ENCODE measurements at regions not wholly inside any gene's neighbourhood (a gene's known extent, or its start where the extent isn't known, plus 50 kb on each side); places are given as distances from the start of the nearest gene placed in this dataset.
"Not testable (repeated sequence)": the region's sequence is repeated elsewhere in the genome, so short reads cannot be mapped to it uniquely, and the experiment has no call there.

- Histone ChIP-seq H3K9me3 (ENCODE audit: control insufficient read depth in 4 of 4, insufficient read depth in 3 of 4, low read length in 3 of 4) (peaks cover 43 to 92% (median 68%) of the 10 kb centered on the region in 4 donors), H3K4me1 (ENCODE audit: control insufficient read depth in 5 of 5, insufficient read depth in 5 of 5, low read length in 5 of 5) (no peaks in the 10 kb centered on the region), H3K36me3 (ENCODE audit: control insufficient read depth in 4 of 4, insufficient read depth in 4 of 4, low read length in 4 of 4) (no peaks in the 10 kb centered on the region), H3K27me3 (ENCODE audit: control insufficient read depth in 3 of 3, insufficient read depth in 3 of 3, low read length in 2 of 3) (no peaks in the 10 kb centered on the region), H3K4me3 (no peak overlapping the region), H3K9ac (ENCODE audit: insufficient read depth in 1 of 2, low read length in 2 of 2) (no peak overlapping the region), H3K27ac (ENCODE audit: low read depth in 1 of 2, low read length in 1 of 2) (no peak overlapping the region)
- WGBS, 2 donors, result 55 to 56% methylated on average over 4 of the region's 4 CpGs
- TF ChIP-seq CTCF (IDR thresholded peaks at IDR 0.05; ENCODE audit: control extremely low read depth, extremely low read depth), result no peak
- DNase-seq (no peak), ATAC-seq (ENCODE audit: insufficient read depth, low FRiP score) (no peak)
Measured at GRCh38 chr21:7947422-7947821, 2574.0 kb upstream of the TPTE start.

- DNase-seq; H3K4me1 ChIP-seq (ENCODE audit: control insufficient read depth in 5 of 5, insufficient read depth in 5 of 5, low read length in 5 of 5); H3K27me3 ChIP-seq (ENCODE audit: control insufficient read depth in 3 of 3, insufficient read depth in 3 of 3, low read length in 2 of 3); ATAC-seq (ENCODE audit: insufficient read depth, low FRiP score); H3K4me3 ChIP-seq; H3K9ac ChIP-seq (ENCODE audit: insufficient read depth in 1 of 2, low read length in 2 of 2); H3K27ac ChIP-seq (ENCODE audit: low read depth in 1 of 2, low read length in 1 of 2); H3K36me3 ChIP-seq (ENCODE audit: control insufficient read depth in 4 of 4, insufficient read depth in 4 of 4, low read length in 4 of 4): not testable (repeated sequence)
- H3K9me3 ChIP-seq (ENCODE audit: control insufficient read depth in 4 of 4, insufficient read depth in 3 of 4, low read length in 3 of 4), result peaks cover 45 to 92% (median 71%) of the 10 kb centered on the region in 4 donors
- 74 to 77% methylated on average over 7 of the region's 7 CpGs for WGBS, 2 donors
Measured at GRCh38 chr21:7948727-7949126, 2572.7 kb upstream of the TPTE start.

- not testable (repeated sequence) for H3K36me3 ChIP-seq (ENCODE audit: control insufficient read depth in 4 of 4, insufficient read depth in 4 of 4, low read length in 4 of 4); DNase-seq; H3K27me3 ChIP-seq (ENCODE audit: control insufficient read depth in 3 of 3, insufficient read depth in 3 of 3, low read length in 2 of 3); H3K9ac ChIP-seq (ENCODE audit: insufficient read depth in 1 of 2, low read length in 2 of 2); H3K4me1 ChIP-seq (ENCODE audit: control insufficient read depth in 5 of 5, insufficient read depth in 5 of 5, low read length in 5 of 5); H3K27ac ChIP-seq (ENCODE audit: low read depth in 1 of 2, low read length in 1 of 2); ATAC-seq (ENCODE audit: insufficient read depth, low FRiP score); H3K4me3 ChIP-seq
- peaks cover 45 to 94% (median 71%) of the 10 kb centered on the region in 4 donors for H3K9me3 ChIP-seq (ENCODE audit: control insufficient read depth in 4 of 4, insufficient read depth in 3 of 4, low read length in 3 of 4)
- 41 to 48% methylated on average over 6 of the region's 6 CpGs for WGBS, 2 donors
Measured at GRCh38 chr21:7949882-7950281, 2571.5 kb upstream of the TPTE start.

- H3K9me3 ChIP-seq (ENCODE audit: control insufficient read depth in 4 of 4, insufficient read depth in 3 of 4, low read length in 3 of 4), result peaks cover 52 to 97% (median 59%) of the 10 kb centered on the region in 4 donors
- peak overlapping the region; percentile 3 for H3K4me3 ChIP-seq
Measured at GRCh38 chr21:7951854-7952519, 2569.4 kb upstream of the TPTE start.

More at GRCh38 chr21:7951854-7952519, 2569.4 kb upstream of the TPTE start:
- Histone ChIP-seq H3K9ac (ENCODE audit: insufficient read depth in 1 of 2, low read length in 2 of 2) (no peak overlapping the region), H3K36me3 (ENCODE audit: control insufficient read depth in 4 of 4, insufficient read depth in 4 of 4, low read length in 4 of 4) (no peaks in the 10 kb centered on the region), H3K27me3 (ENCODE audit: control insufficient read depth in 3 of 3, insufficient read depth in 3 of 3, low read length in 2 of 3) (no peaks in the 10 kb centered on the region), H3K27ac (ENCODE audit: low read depth in 1 of 2, low read length in 1 of 2) (no peak overlapping the region), H3K4me1 (ENCODE audit: control insufficient read depth in 5 of 5, insufficient read depth in 5 of 5, low read length in 5 of 5) (no peaks in the 10 kb centered on the region)
- TF ChIP-seq CTCF (IDR thresholded peaks at IDR 0.05; ENCODE audit: control extremely low read depth, extremely low read depth), result no peak
- no peak for DNase-seq
- 60 to 64% methylated on average over 14 of the region's 14 CpGs for WGBS, 2 donors
- ATAC-seq (ENCODE audit: insufficient read depth, low FRiP score), result no peak
